Parathyroid adenoma (tissue), 2 donors: ENCODE measurements at regions not wholly inside any gene's neighbourhood (a gene's known extent, or its start where the extent isn't known, plus 50 kb on each side); places are given as distances from the start of the nearest gene placed in this dataset.

Experiments used
- H2AFZ ChIP-seq: fragments of 300-600 bp; sonication (generic); one replicate; pipeline ENCODE4 v1.7.0; 2017; ENCODE audit warnings: antibody characterized with exemption, mild to moderate bottlenecking
- H3K27ac ChIP-seq: fragments of 300-600 bp; sonication (generic); one replicate; pipeline ENCODE4 v1.7.0; 2017
- H3K27me3 ChIP-seq: fragments of 300-600 bp; sonication (generic); one replicate; pipeline ENCODE4 v1.7.0; 2017; ENCODE audit warnings: low read length; ENCODE audit not compliant: control insufficient read depth, insufficient read depth
- H3K36me3 ChIP-seq: fragments of 300-600 bp; sonication (generic); one replicate; pipeline ENCODE4 v1.7.0; 2017; ENCODE audit warnings: low read length; ENCODE audit not compliant: control insufficient read depth, insufficient read depth
- H3K4me1 ChIP-seq: fragments of 300-600 bp; sonication (generic); one replicate; pipeline ENCODE4 v1.7.0; 2017; ENCODE audit warnings: control low read depth
- H3K4me2 ChIP-seq: fragments of 300-600 bp; sonication (generic); one replicate; pipeline ENCODE4 v1.7.0; 2017; ENCODE audit warnings: low read length
- H3K4me3 ChIP-seq: fragments of 300-600 bp; sonication (generic); one replicate; pipeline ENCODE4 v1.7.0; 2017; ENCODE audit warnings: low read depth, low read length
- H3K79me2 ChIP-seq: fragments of 300-600 bp; sonication (generic); one replicate; pipeline ENCODE4 v1.7.0; 2017; ENCODE audit warnings: control low read depth
- H3K9ac ChIP-seq: fragments of 300-600 bp; sonication (generic); one replicate; pipeline ENCODE4 v1.7.0; 2017; ENCODE audit warnings: mild to moderate bottlenecking
- H3K9me3 ChIP-seq: fragments of 300-600 bp; sonication (generic); one replicate; pipeline ENCODE4 v1.7.0; 2017; ENCODE audit warnings: low read length; ENCODE audit not compliant: control insufficient read depth
- CTCF ChIP-seq: fragments of 300-600 bp; sonication (generic); IDR thresholded peaks from one replicate; pipeline ENCODE4 v1.7.0; 2017; ENCODE audit warnings: antibody characterized with exemption, mild to moderate bottlenecking
- donor health status: primary hyperparathyroidism.

- Histone ChIP-seq H3K79me2 (no peaks in the 10 kb centered on the region), H3K4me1 (peaks cover 10% of the 10 kb centered on the region), H2AFZ (no peak overlapping the region), H3K36me3 (no peaks in the 10 kb centered on the region), H3K9me3 (no peaks in the 10 kb centered on the region), H3K9ac (no peak overlapping the region), H3K4me3 (no peak overlapping the region), H3K27me3 (no peaks in the 10 kb centered on the region), H3K27ac (no peak overlapping the region), H3K4me2 (no peak overlapping the region)
- no peak for TF ChIP-seq CTCF
Measured at GRCh38 chr11:95566211-95566610, 223.4 kb downstream of the FAM76B start.

GRCh38 chr11:95565724-95566141 is 223.8 kb downstream of the FAM76B start:
- Histone ChIP-seq H3K27ac (no peak overlapping the region), H3K4me2 (no peak overlapping the region), H2AFZ (no peak overlapping the region), H3K4me1 (peaks cover 10% of the 10 kb centered on the region), H3K9me3 (no peaks in the 10 kb centered on the region), H3K9ac (no peak overlapping the region), H3K36me3 (no peaks in the 10 kb centered on the region), H3K4me3 (no peak overlapping the region), H3K27me3 (no peaks in the 10 kb centered on the region), H3K79me2 (no peaks in the 10 kb centered on the region)
- TF ChIP-seq CTCF: no peak

- Histone ChIP-seq H3K9ac (no peak overlapping the region), H3K9me3 (no peaks in the 10 kb centered on the region), H3K27me3 (no peaks in the 10 kb centered on the region), H3K36me3 (no peaks in the 10 kb centered on the region), H3K4me3 (no peak overlapping the region), H3K27ac (no peak overlapping the region), H3K4me1 (peaks cover 10% of the 10 kb centered on the region), H3K79me2 (no peaks in the 10 kb centered on the region), H3K4me2 (no peak overlapping the region), H2AFZ (no peak overlapping the region)
- TF ChIP-seq CTCF: no peak
Measured at GRCh38 chr11:95563859-95564258, 225.7 kb downstream of the FAM76B start.

- no peak overlapping the region for H3K9ac ChIP-seq
- H3K9me3 ChIP-seq: no peaks in the 10 kb centered on the region
- no peaks in the 10 kb centered on the region for H3K27me3 ChIP-seq
- H3K79me2 ChIP-seq: no peaks in the 10 kb centered on the region
- no peak for TF ChIP-seq CTCF
- peaks cover 10% of the 10 kb centered on the region for H3K4me1 ChIP-seq
- H2AFZ ChIP-seq: no peak overlapping the region
- no peak overlapping the region for H3K4me3 ChIP-seq
- H3K27ac ChIP-seq: no peak overlapping the region
- H3K4me2 ChIP-seq: no peak overlapping the region
- no peaks in the 10 kb centered on the region for H3K36me3 ChIP-seq
Measured at GRCh38 chr11:95563173-95563572, 226.4 kb downstream of the FAM76B start.

GRCh38 chr11:95562196-95562921 is 227.2 kb downstream of the FAM76B start:
- Histone ChIP-seq H3K9ac (no peak overlapping the region), H3K4me2 (no peak overlapping the region), H3K9me3 (no peaks in the 10 kb centered on the region), H3K79me2 (no peaks in the 10 kb centered on the region), H3K4me3 (no peak overlapping the region), H3K27me3 (no peaks in the 10 kb centered on the region), H3K27ac (no peak overlapping the region), H3K4me1 (peaks cover 10% of the 10 kb centered on the region), H2AFZ (no peak overlapping the region), H3K36me3 (no peaks in the 10 kb centered on the region)
- TF ChIP-seq CTCF: no peak
